ENCODE measurements at regions not wholly inside any gene's neighbourhood (a gene's known extent, or its start where the extent isn't known, plus 50 kb on each side); places are given as distances from the start of the nearest gene placed in this dataset.

GRCh38 chr9:117542021-117542420 is 127.2 kb upstream of the ASTN2 start:
- no peak overlapping the region for H3K18ac ChIP-seq (ENCODE audit: insufficient read length, low read depth, low read length)

More at GRCh38 chr9:117542021-117542420, 127.2 kb upstream of the ASTN2 start:
- H3K23ac ChIP-seq (ENCODE audit: insufficient read length, low read depth, low read length), result no peak overlapping the region
- no peaks in the 10 kb centered on the region for H3K23me2 ChIP-seq (ENCODE audit: insufficient read length, low read depth, low read length, poor library complexity, severe bottlenecking)
- no peak overlapping the region for H2BK15ac ChIP-seq (ENCODE audit: low read depth, low read length)
- Mint-ChIP-seq H3K9me3 (peaks cover 0 to 3% of the 10 kb centered on the region in 2 experiments; a peak in 1 of 5 replicates), H3K27me3 (ENCODE audit: low read depth) (no peaks in the 10 kb centered on the region; the same call in 1 of the 2 replicates), H3K4me1 (peaks cover 29 to 34% of the 10 kb centered on the region in 2 experiments), H3K4me3 (no peak overlapping the region), H3K36me3 (ENCODE audit: insufficient read depth in 1 of 3, low read depth in 3 of 3) (no peaks in the 10 kb centered on the region), H3K27ac (no peak overlapping the region)
- TF ChIP-seq CTCF (conservative IDR thresholded peaks at IDR 0.05), result no peak
- H4K91ac ChIP-seq (ENCODE audit: insufficient read length, low read depth, low read length), result no peak overlapping the region
- H2AFZ ChIP-seq (ENCODE audit: low read length), result no peak overlapping the region
- no peaks in the 10 kb centered on the region for H3K79me1 ChIP-seq (ENCODE audit: insufficient read depth, low read depth, low read length, poor library complexity, severe bottlenecking)
- no peaks in the 10 kb centered on the region for H3K9me3 ChIP-seq (ENCODE audit: control insufficient read depth, low read depth, low read length)
- no peak overlapping the region for H2BK5ac ChIP-seq (ENCODE audit: insufficient read length, low read length)
- H3K4ac ChIP-seq (ENCODE audit: low read depth, low read length), result no peak overlapping the region
- no peak for DNase-seq
- no peak overlapping the region for H3T11ph ChIP-seq (ENCODE audit: low read length)
- no peak overlapping the region for H2BK12ac ChIP-seq (ENCODE audit: insufficient read length, low read depth, low read length)
- no peak overlapping the region for H2AK5ac ChIP-seq (ENCODE audit: insufficient read length, low read length)
- no peak overlapping the region for H2BK120ac ChIP-seq (ENCODE audit: low read depth, low read length, poor library complexity, severe bottlenecking)
- H3K79me2 ChIP-seq (ENCODE audit: insufficient read depth, low read length), result no peaks in the 10 kb centered on the region
- H2BK20ac ChIP-seq (ENCODE audit: low read depth, low read length, poor library complexity, severe bottlenecking), result no peak overlapping the region
- no peaks in the 10 kb centered on the region; the same call in 1 of the 2 replicates for H3K4me1 ChIP-seq (ENCODE audit: insufficient read depth, low read length)
- no peak overlapping the region for H3K27ac ChIP-seq (ENCODE audit: insufficient read length, low read depth, low read length)
- H4K5ac ChIP-seq (ENCODE audit: insufficient read length, low read depth, low read length), result no peak overlapping the region
- WGBS (ENCODE audit: extremely low coverage, insufficient read length, low lambda C conversion rate), result no CpG with 5 or more reads among the region's 3 CpGs
- no peak overlapping the region for H3K56ac ChIP-seq (ENCODE audit: insufficient read length, low read depth, low read length)
- H3K9ac ChIP-seq (ENCODE audit: extremely low read depth, insufficient read length, low read length), result no peak overlapping the region
- H3K4me2 ChIP-seq (ENCODE audit: insufficient read depth, insufficient read length, low read length), result no peak overlapping the region
- H4K8ac ChIP-seq (replicated peaks; ENCODE audit: insufficient read length, low read depth, low read length), result no peak overlapping the region
- no peaks in the 10 kb centered on the region for H4K20me1 ChIP-seq (ENCODE audit: control insufficient read depth, insufficient read depth, insufficient read length)
- no peak overlapping the region for H3K14ac ChIP-seq (ENCODE audit: insufficient read depth, low read length)
- H3K27me3 ChIP-seq (ENCODE audit: insufficient read depth, low read length), result no peaks in the 10 kb centered on the region
